CD4-positive, alpha-beta T cell (primary cell): ENCODE measurements at regions not wholly inside any gene's neighbourhood (a gene's known extent, or its start where the extent isn't known, plus 50 kb on each side); places are given as distances from the start of the nearest gene placed in this dataset.

Source experiments
- ATAC-seq: fragments of 200-7000 bp; cut with Tn5 transposase; one replicate; pipeline ENCODE4 v1.10.0; 2022; ENCODE audit warnings: mild to moderate bottlenecking; ENCODE audit not compliant: poor library complexity
- CTCF ChIA-PET: fragments of 350-600 bp; sonication (Branson Sonifier 250); formaldehyde crosslinking; loops from one replicate; lab custom pipeline; 2021; ENCODE audit warnings: antibody characterized with exemption, inconsistent platforms; lab: Charles Lee
- POLR2A ChIA-PET: fragments of 350-600 bp; sonication (Branson Sonifier 250); formaldehyde crosslinking; loops from one replicate; lab custom pipeline; 2021; ENCODE audit warnings: antibody characterized with exemption, inconsistent platforms; lab: Charles Lee
- DNase-seq, 14 experiments: peaks; one replicate each; pipeline ENCODE4 v3.0.0-alpha.2; 2013 to 2020; ENCODE audit warnings: mixed read lengths in 2 of 14
- H3K27ac ChIP-seq, 2 donors: one replicate each; pipeline versions ENCODE4 v1.5.1 to v1.7.0; 2013; ENCODE audit warnings: low read length in 2 of 2, low read depth in 1 of 2, mild to moderate bottlenecking in 1 of 2
- H3K27me3 ChIP-seq, 2 experiments: 1 replicate in 1 of 2; 2 replicates in 1 of 2; pipeline versions ENCODE4 v1.6.1 to v1.7.0; 2013; ENCODE audit warnings: low read length in 2 of 2, control low read depth in 1 of 2, mild to moderate bottlenecking in 1 of 2, moderate library complexity in 1 of 2; ENCODE audit not compliant: insufficient read depth in 2 of 2, control insufficient read depth in 1 of 2
- H3K36me3 ChIP-seq: one replicate; pipeline ENCODE4 v1.6.1; 2013; ENCODE audit warnings: low read length, control low read depth; ENCODE audit not compliant: insufficient read depth
- H3K4me1 ChIP-seq: one replicate; pipeline ENCODE4 v1.6.1; 2013; ENCODE audit warnings: low read length, control low read depth; ENCODE audit not compliant: insufficient read depth
- H3K4me3 ChIP-seq: one replicate; pipeline ENCODE4 v1.5.1; 2013; ENCODE audit warnings: mild to moderate bottlenecking, low read length, moderate library complexity
- H3K9me3 ChIP-seq, 2 experiments: 1 replicate in 1 of 2; 2 replicates in 1 of 2; pipeline versions ENCODE4 v1.6.1 to v1.7.0; 2013; ENCODE audit warnings: low read length in 2 of 2, mild to moderate bottlenecking in 2 of 2, control low read depth in 1 of 2, moderate library complexity in 1 of 2; ENCODE audit not compliant: control insufficient read depth in 1 of 2, insufficient read depth in 1 of 2
- H3K27ac Mint-ChIP-seq: one replicate; pipeline ENCODE4 v1.8.0; 2020; ENCODE audit warnings: mixed read lengths
- H3K27me3 Mint-ChIP-seq: one replicate; pipeline ENCODE4 v1.8.0; 2021; ENCODE audit warnings: mixed read lengths
- H3K36me3 Mint-ChIP-seq: one replicate; pipeline ENCODE4 v1.8.0; 2021; ENCODE audit warnings: low read depth, mixed read lengths
- H3K4me1 Mint-ChIP-seq: one replicate; pipeline ENCODE4 v1.8.0; 2021; ENCODE audit warnings: low read depth, mixed read lengths
- H3K4me3 Mint-ChIP-seq: one replicate; pipeline ENCODE4 v1.8.0; 2020; ENCODE audit warnings: mild to moderate bottlenecking, mixed read lengths
- H3K9me3 Mint-ChIP-seq: one replicate; pipeline ENCODE4 v1.8.0; 2020; ENCODE audit warnings: mixed read lengths
- intact Hi-C, 2 experiments: fragments of 100-400 bp; cut with DNase I in 1 of 2; cut with micrococcal nuclease in 1 of 2; formaldehyde crosslinking; loops; one replicate each; pipeline versions ENCODE4 v1.15.1 to v1.9.0; 2023 to 2025; cut with DNase I, micrococcal nuclease
- TF ChIP-seq, protein P1 (sequence below): fragments of 200-600 bp; IDR thresholded peaks from one replicate; pipeline ENCODE4 v1.8.0; 2022; ENCODE audit warnings: antibody characterized with exemption, mild to moderate bottlenecking

DNA sequence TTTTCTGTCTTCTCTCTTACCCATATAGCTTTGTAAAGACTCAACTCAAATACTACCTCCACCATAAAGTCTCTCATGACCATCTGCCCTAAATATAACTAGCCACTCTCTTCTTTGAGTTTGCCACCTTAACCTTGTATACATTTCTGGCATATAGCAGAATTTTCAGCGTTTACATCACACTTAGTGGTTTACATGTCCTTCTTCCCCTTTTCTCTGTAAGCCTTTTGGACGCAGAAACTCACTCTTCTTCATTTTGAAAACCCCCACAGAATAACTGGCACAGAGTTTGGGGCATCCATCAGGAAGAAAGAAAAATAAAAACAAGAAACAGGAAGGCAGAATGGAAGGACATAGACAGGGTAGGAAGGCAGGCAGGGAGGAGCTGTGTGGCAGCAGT, 131.8 kb upstream of the DUSP10 start:
- TF ChIP-seq, protein P1, sequence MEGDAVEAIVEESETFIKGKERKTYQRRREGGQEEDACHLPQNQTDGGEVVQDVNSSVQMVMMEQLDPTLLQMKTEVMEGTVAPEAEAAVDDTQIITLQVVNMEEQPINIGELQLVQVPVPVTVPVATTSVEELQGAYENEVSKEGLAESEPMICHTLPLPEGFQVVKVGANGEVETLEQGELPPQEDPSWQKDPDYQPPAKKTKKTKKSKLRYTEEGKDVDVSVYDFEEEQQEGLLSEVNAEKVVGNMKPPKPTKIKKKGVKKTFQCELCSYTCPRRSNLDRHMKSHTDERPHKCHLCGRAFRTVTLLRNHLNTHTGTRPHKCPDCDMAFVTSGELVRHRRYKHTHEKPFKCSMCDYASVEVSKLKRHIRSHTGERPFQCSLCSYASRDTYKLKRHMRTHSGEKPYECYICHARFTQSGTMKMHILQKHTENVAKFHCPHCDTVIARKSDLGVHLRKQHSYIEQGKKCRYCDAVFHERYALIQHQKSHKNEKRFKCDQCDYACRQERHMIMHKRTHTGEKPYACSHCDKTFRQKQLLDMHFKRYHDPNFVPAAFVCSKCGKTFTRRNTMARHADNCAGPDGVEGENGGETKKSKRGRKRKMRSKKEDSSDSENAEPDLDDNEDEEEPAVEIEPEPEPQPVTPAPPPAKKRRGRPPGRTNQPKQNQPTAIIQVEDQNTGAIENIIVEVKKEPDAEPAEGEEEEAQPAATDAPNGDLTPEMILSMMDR, result no peak
- no peak overlapping the region for H3K4me3 Mint-ChIP-seq
- H3K36me3 ChIP-seq, result no peaks in the 10 kb centered on the region
- no peak for DNase-seq
- no peak overlapping the region for H3K27ac Mint-ChIP-seq
- ChIA-PET POLR2A (no interaction called here), CTCF (no interaction called here)
- no peaks in the 10 kb centered on the region for H3K4me1 Mint-ChIP-seq
- H3K27me3 Mint-ChIP-seq, result no peaks in the 10 kb centered on the region
- H3K4me3 ChIP-seq, result no peak overlapping the region
- ATAC-seq, result no peak
- H3K27ac ChIP-seq, result no peak overlapping the region
- H3K36me3 Mint-ChIP-seq, result no peaks in the 10 kb centered on the region
- no peaks in the 10 kb centered on the region for H3K9me3 Mint-ChIP-seq
- no peaks in the 10 kb centered on the region for H3K9me3 ChIP-seq
- no peaks in the 10 kb centered on the region for H3K4me1 ChIP-seq
- intact Hi-C loops, result no loop called here
- H3K27me3 ChIP-seq, result no peaks in the 10 kb centered on the region

DNA sequence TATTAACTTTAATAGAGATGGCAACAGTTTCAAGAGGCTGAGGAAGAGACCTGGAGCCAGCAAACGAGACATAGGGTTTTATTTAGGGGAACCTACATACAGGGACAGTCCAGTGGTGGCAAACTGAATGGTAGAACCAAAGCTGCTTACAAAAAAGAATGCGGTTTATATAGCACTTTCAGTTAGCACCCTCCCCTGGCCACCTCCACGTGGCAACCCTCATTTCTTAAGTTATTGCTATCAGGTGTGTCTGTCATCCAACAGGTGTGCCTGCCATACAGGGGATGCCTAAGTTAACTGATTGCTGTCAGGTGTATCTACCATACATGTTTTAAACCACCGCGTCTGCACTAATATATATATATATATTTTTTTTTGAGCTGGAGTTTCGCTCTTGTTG, 129.2 kb upstream of the DUSP10 start:
- intact Hi-C loops, result no loop called here
- ATAC-seq, result no peak
- Mint-ChIP-seq H3K36me3 (no peaks in the 10 kb centered on the region), H3K4me1 (no peaks in the 10 kb centered on the region), H3K27me3 (no peaks in the 10 kb centered on the region), H3K4me3 (no peak overlapping the region), H3K9me3 (no peaks in the 10 kb centered on the region), H3K27ac (no peak overlapping the region)
- no peak overlapping the region for H3K27ac ChIP-seq
- no peaks in the 10 kb centered on the region for H3K4me1 ChIP-seq
- H3K27me3 ChIP-seq, result no peaks in the 10 kb centered on the region
- H3K36me3 ChIP-seq, result no peaks in the 10 kb centered on the region
- no peak overlapping the region for H3K4me3 ChIP-seq
- no peak for DNase-seq
- POLR2A ChIA-PET, result no interaction called here
- TF ChIP-seq, protein P1, result no peak
- H3K9me3 ChIP-seq, result no peaks in the 10 kb centered on the region
- CTCF ChIA-PET, result no interaction called here

DNA sequence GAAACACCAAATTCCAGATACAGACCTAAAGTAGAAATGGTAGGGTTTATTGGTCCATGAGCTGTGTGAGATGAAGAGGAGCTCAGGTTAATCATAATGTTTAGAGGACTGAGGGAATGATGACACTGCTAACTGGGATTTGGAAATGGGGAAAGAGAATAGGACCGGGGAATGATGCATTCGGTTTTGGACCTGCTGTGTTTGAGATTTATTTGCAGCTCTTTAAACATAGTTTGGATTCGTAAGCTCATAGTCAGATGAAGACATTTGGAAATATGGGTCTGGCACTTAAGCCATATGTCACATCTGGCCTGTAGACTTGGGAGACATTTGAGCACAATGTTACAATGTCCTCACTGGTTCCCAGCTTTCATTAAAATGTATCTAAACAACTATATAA, 127.9 kb upstream of the DUSP10 start:
- no peaks in the 10 kb centered on the region for H3K9me3 ChIP-seq
- H3K4me1 Mint-ChIP-seq, result no peaks in the 10 kb centered on the region
- H3K4me1 ChIP-seq, result no peaks in the 10 kb centered on the region
- H3K36me3 Mint-ChIP-seq, result no peaks in the 10 kb centered on the region
- H3K36me3 ChIP-seq, result no peaks in the 10 kb centered on the region
- no peak overlapping the region for H3K4me3 Mint-ChIP-seq
- no peaks in the 10 kb centered on the region for H3K27me3 ChIP-seq
- TF ChIP-seq, protein P1, result no peak
- ATAC-seq (no peak), DNase-seq (no peak)
- no peak overlapping the region for H3K4me3 ChIP-seq
- no peaks in the 10 kb centered on the region for H3K9me3 Mint-ChIP-seq
- H3K27me3 Mint-ChIP-seq, result no peaks in the 10 kb centered on the region
- no peak overlapping the region for H3K27ac ChIP-seq
- CTCF ChIA-PET, result no interaction called here
- no peak overlapping the region for H3K27ac Mint-ChIP-seq
- POLR2A ChIA-PET, result no interaction called here
- intact Hi-C loops, result no loop called here
